Lower leg skin (tissue), 3 donors: ENCODE measurements at regions not wholly inside any gene's neighbourhood (a gene's known extent, or its start where the extent isn't known, plus 50 kb on each side); places are given as distances from the start of the nearest gene placed in this dataset.

Source experiments
- CTCF ChIP-seq, 3 donors: fragments of 450-650 bp; IDR thresholded peaks; one replicate each; pipeline ENCODE4 v1.5.1; 2016; ENCODE audit warnings: antibody characterized with exemption in 3 of 3, mild to moderate bottlenecking in 3 of 3, moderate library complexity in 2 of 3
- POLR2A ChIP-seq, 2 donors: fragments of 450-650 bp; IDR thresholded peaks; one replicate each; pipeline ENCODE4 v1.6.1; 2016 to 2017; ENCODE audit warnings: antibody characterized with exemption in 2 of 2, mild to moderate bottlenecking in 1 of 2, moderate library complexity in 1 of 2

- no peak for TF ChIP-seq CTCF (IDR thresholded peaks at IDR 0.05)
- no peak for TF ChIP-seq POLR2A (IDR thresholded peaks at IDR 0.05)
These were observed 255.1 kb downstream of the OTUD1 start for GRCh38 chr10:23693925-23694324.
